ENCODE measurements at regions not wholly inside any gene's neighbourhood (a gene's known extent, or its start where the extent isn't known, plus 50 kb on each side); places are given as distances from the start of the nearest gene placed in this dataset.

DNA sequence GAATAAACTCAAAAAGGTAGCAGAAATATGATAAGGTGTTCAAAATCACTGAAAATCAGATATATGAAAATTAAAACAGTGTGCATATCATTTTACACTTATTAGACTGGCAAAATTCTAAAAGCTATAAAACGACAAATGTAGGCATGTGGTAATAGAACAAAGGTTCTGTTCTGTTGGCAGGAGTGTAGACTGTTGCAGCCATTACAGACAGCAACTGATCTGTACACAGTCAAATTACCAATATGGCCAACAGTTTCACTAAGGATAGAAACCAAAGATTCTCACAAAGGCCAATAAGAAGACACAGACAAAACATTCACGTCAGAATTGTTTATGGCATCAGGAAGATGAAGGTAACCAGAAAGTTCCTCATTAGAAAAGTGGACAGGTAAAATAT, 112.8 kb upstream of the PLS3 start:
- no peaks in the 10 kb centered on the region for H3K36me3 Mint-ChIP-seq
- no peaks in the 10 kb centered on the region for H3K27me3 ChIP-seq (ENCODE audit: control insufficient read depth in 2 of 2, insufficient read depth in 2 of 2, low read length in 2 of 2)
- no peak overlapping the region for H3K27ac ChIP-seq (ENCODE audit: low read depth, low read length)
- H3K4me3 ChIP-seq (ENCODE audit: low read length) = no peak overlapping the region
- H3K27ac Mint-ChIP-seq = no peak overlapping the region
- no peak for ATAC-seq
- H3K27me3 Mint-ChIP-seq = peaks cover 0 to 5% (median 0%) of the 10 kb centered on the region in 5 donors
- DNase-seq = no peak
- no peak overlapping the region for H3K4me3 Mint-ChIP-seq
- H3K9me3 ChIP-seq (ENCODE audit: control insufficient read depth in 2 of 3, low read length in 3 of 3) = no peaks in the 10 kb centered on the region
- CTCF ChIA-PET = no interaction called here
- H3K36me3 ChIP-seq (ENCODE audit: control insufficient read depth in 2 of 3, insufficient read depth in 3 of 3, low read length in 3 of 3) = no peaks in the 10 kb centered on the region
- intact Hi-C loops (cut with micrococcal nuclease) = no loop called here
- H3K4me1 ChIP-seq (ENCODE audit: control insufficient read depth in 2 of 2, insufficient read depth in 2 of 2, low read length in 2 of 2) = no peaks in the 10 kb centered on the region
- peaks cover 0 to 1% (median 0%) of the 10 kb centered on the region in 11 donors for H3K9me3 Mint-ChIP-seq
- POLR2A ChIA-PET = no interaction called here
- no peaks in the 10 kb centered on the region for H3K4me1 Mint-ChIP-seq

DNA sequence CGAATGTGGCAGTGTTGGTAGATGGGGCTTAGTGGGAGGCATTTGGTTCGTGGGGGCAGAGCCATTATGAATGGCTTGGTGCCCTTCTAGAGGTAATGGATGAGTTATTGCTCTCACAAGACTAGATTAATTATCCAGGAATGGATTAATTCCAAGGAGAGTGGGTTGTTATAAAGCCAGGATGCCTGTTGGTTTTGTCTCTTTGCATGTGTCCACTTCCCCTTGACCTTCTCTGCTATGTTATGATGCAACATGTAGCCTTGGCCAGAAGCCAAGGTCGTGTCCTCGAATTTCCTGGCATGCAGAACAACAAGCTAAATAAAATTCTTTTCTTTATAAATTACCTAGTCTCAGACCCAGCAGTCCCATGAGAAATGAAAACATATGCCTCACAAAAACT, 111.2 kb upstream of the PLS3 start:
- no peak overlapping the region for H3K27ac ChIP-seq (ENCODE audit: low read depth, low read length)
- no peaks in the 10 kb centered on the region for H3K36me3 ChIP-seq (ENCODE audit: control insufficient read depth in 2 of 3, insufficient read depth in 3 of 3, low read length in 3 of 3)
- H3K4me1 Mint-ChIP-seq = no peaks in the 10 kb centered on the region
- H3K27me3 Mint-ChIP-seq = peaks cover 0 to under 1% (median 0%) of the 10 kb centered on the region in 5 donors
- no peak overlapping the region for H3K4me3 ChIP-seq (ENCODE audit: low read length)
- ChIA-PET POLR2A (no interaction called here), CTCF (no interaction called here)
- H3K36me3 Mint-ChIP-seq = no peaks in the 10 kb centered on the region
- no peaks in the 10 kb centered on the region for H3K9me3 ChIP-seq (ENCODE audit: control insufficient read depth in 2 of 3, low read length in 3 of 3)
- ATAC-seq (no peak), DNase-seq (no peak)
- peaks cover 0 to 1% (median 0%) of the 10 kb centered on the region in 11 donors for H3K9me3 Mint-ChIP-seq
- no peaks in the 10 kb centered on the region for H3K4me1 ChIP-seq (ENCODE audit: control insufficient read depth in 2 of 2, insufficient read depth in 2 of 2, low read length in 2 of 2)
- no peak overlapping the region for H3K27ac Mint-ChIP-seq
- intact Hi-C loops (cut with micrococcal nuclease) = no loop called here
- no peak overlapping the region for H3K4me3 Mint-ChIP-seq
- no peaks in the 10 kb centered on the region for H3K27me3 ChIP-seq (ENCODE audit: control insufficient read depth in 2 of 2, insufficient read depth in 2 of 2, low read length in 2 of 2)

DNA sequence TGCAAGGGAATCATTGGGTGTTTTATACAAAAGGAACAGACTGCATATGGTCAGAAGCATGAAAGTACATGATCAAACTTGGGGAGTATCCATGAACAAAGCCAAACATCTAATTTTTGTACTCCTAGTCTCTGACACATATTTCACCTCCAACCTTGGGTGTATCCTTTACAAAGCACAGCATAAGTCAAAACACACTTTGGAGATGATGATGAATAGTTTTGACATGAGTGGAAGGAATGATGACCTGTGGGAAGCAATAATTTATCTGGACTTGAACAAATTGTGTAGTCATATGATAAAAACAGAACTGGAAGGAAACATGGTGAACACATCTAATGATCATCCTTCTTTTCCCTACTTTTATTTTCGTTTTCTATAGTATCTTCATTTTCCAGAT, 108.7 kb upstream of the PLS3 start:
- no peaks in the 10 kb centered on the region for H3K36me3 ChIP-seq (ENCODE audit: control insufficient read depth in 2 of 3, insufficient read depth in 3 of 3, low read length in 3 of 3)
- H3K27me3 ChIP-seq (ENCODE audit: control insufficient read depth in 2 of 2, insufficient read depth in 2 of 2, low read length in 2 of 2) = no peaks in the 10 kb centered on the region
- no peak for DNase-seq
- peaks cover 0 to 4% (median 0%) of the 10 kb centered on the region in 11 donors for H3K9me3 Mint-ChIP-seq
- POLR2A ChIA-PET = no interaction called here
- intact Hi-C loops (cut with micrococcal nuclease) = no loop called here
- H3K36me3 Mint-ChIP-seq = no peaks in the 10 kb centered on the region
- no peaks in the 10 kb centered on the region for H3K4me1 Mint-ChIP-seq
- H3K27me3 Mint-ChIP-seq = no peaks in the 10 kb centered on the region
- CTCF ChIA-PET = no interaction called here
- H3K4me1 ChIP-seq (ENCODE audit: control insufficient read depth in 2 of 2, insufficient read depth in 2 of 2, low read length in 2 of 2) = no peaks in the 10 kb centered on the region
- no peak for ATAC-seq
- H3K4me3 Mint-ChIP-seq = no peak overlapping the region
- no peaks in the 10 kb centered on the region for H3K9me3 ChIP-seq (ENCODE audit: control insufficient read depth in 2 of 3, low read length in 3 of 3)
- no peak overlapping the region for H3K27ac Mint-ChIP-seq
- no peak overlapping the region for H3K4me3 ChIP-seq (ENCODE audit: low read length)
- no peak overlapping the region for H3K27ac ChIP-seq (ENCODE audit: low read depth, low read length)

DNA sequence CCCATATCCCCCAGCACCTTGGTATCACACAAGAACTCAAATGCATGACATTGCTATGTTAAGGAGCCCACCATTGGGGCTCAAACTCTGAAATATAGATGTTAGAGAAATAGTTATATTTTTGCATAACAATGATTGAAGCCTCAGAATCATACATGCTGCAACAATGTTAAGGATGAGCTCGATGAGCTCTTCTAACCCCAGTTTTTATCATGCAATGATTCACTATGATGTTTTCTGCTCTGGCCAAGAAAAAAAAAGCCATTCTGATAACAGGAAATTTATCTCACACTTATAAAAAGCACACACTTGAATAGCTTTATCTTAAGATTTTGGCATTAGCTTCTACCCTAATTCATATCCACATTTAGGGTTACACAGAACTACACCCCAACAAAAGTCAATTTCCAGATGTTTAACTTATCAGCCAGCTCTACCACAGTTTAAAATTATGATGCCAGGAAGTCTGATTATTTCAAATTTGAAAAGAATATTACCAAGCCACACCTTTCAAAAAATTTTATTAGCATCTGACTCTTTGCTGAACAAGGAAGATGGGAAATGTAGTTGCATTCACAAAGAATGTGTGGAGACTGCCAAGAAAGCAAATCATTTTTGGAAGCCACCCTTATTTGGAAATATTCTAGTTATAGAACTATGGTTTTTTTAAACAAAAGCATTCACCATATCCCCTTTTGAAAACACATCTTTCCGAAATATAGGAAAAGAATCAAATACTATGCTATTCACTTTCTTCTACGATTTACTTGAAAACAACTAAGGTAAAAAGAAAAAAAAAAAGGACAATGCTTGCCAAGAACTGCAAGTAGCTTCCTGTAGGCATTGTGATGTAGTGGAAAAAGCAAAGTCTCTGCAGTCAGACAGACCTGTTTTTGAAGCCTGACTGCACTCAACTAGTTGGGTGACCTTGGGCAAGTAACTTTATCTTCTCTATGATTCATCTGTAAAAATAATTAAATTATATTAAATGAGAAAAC, 100.8 kb upstream of the PLS3 start:
- H3K4me1 Mint-ChIP-seq = no peaks in the 10 kb centered on the region
- CTCF ChIA-PET = no interaction called here
- intact Hi-C loops (cut with micrococcal nuclease) = no loop called here
- H3K4me3 ChIP-seq (ENCODE audit: low read length) = no peak overlapping the region
- POLR2A ChIA-PET = no interaction called here
- H3K4me3 Mint-ChIP-seq = no peak overlapping the region
- no peaks in the 10 kb centered on the region for H3K36me3 ChIP-seq (ENCODE audit: control insufficient read depth in 2 of 3, insufficient read depth in 3 of 3, low read length in 3 of 3)
- H3K9me3 ChIP-seq (ENCODE audit: control insufficient read depth in 2 of 3, low read length in 3 of 3) = no peaks in the 10 kb centered on the region
- no peaks in the 10 kb centered on the region for H3K4me1 ChIP-seq (ENCODE audit: control insufficient read depth in 2 of 2, insufficient read depth in 2 of 2, low read length in 2 of 2)
- no peaks in the 10 kb centered on the region for H3K27me3 ChIP-seq (ENCODE audit: control insufficient read depth in 2 of 2, insufficient read depth in 2 of 2, low read length in 2 of 2)
- H3K27ac ChIP-seq (ENCODE audit: low read depth, low read length) = no peak overlapping the region
- H3K9me3 Mint-ChIP-seq = peaks cover 0 to 2% (median 0%) of the 10 kb centered on the region in 11 donors
- H3K27me3 Mint-ChIP-seq = no peaks in the 10 kb centered on the region
- H3K36me3 Mint-ChIP-seq = no peaks in the 10 kb centered on the region
- H3K27ac Mint-ChIP-seq = no peak overlapping the region
- DNase-seq (no peak), ATAC-seq (no peak)

DNA sequence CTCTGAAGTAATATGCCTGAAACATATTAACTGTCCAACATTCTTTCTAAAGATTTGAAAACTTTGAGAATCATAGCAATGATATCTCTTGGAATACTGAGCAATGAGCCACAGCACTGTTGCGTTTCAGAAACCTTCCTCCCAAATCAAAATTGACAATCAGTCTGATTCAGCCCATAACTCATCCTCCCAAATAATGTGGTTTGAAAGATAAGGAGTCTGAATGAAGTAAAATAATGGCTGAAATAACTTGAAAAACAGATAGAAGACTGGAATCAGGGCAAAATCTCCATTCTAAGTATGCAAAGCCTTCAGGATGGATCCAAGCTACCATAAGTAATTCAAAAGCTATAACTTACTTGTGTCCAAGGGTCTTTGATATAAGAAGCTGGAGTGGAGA, 98.6 kb upstream of the PLS3 start:
- intact Hi-C loops (cut with micrococcal nuclease) = no loop called here
- no peaks in the 10 kb centered on the region for H3K27me3 ChIP-seq (ENCODE audit: control insufficient read depth in 2 of 2, insufficient read depth in 2 of 2, low read length in 2 of 2)
- no peaks in the 10 kb centered on the region for H3K36me3 ChIP-seq (ENCODE audit: control insufficient read depth in 2 of 3, insufficient read depth in 3 of 3, low read length in 3 of 3)
- no peak overlapping the region for H3K27ac ChIP-seq (ENCODE audit: low read depth, low read length)
- no peaks in the 10 kb centered on the region for H3K4me1 ChIP-seq (ENCODE audit: control insufficient read depth in 2 of 2, insufficient read depth in 2 of 2, low read length in 2 of 2)
- no peak for DNase-seq
- ChIA-PET POLR2A (no interaction called here), CTCF (interaction anchor here (0.6 kb wide), 1 partner anchor 184 kb away, joined by 3 read pairs; no protein-coding TSS in a partner anchor)
- no peak overlapping the region for H3K4me3 ChIP-seq (ENCODE audit: low read length)
- H3K4me1 Mint-ChIP-seq = no peaks in the 10 kb centered on the region
- H3K27ac Mint-ChIP-seq = no peak overlapping the region
- no peak for ATAC-seq
- no peaks in the 10 kb centered on the region for H3K27me3 Mint-ChIP-seq
- H3K4me3 Mint-ChIP-seq = no peak overlapping the region
- H3K9me3 Mint-ChIP-seq = peaks cover 0 to 3% (median 0%) of the 10 kb centered on the region in 11 donors
- no peaks in the 10 kb centered on the region for H3K36me3 Mint-ChIP-seq
- no peaks in the 10 kb centered on the region for H3K9me3 ChIP-seq (ENCODE audit: control insufficient read depth in 2 of 3, low read length in 3 of 3)

DNA sequence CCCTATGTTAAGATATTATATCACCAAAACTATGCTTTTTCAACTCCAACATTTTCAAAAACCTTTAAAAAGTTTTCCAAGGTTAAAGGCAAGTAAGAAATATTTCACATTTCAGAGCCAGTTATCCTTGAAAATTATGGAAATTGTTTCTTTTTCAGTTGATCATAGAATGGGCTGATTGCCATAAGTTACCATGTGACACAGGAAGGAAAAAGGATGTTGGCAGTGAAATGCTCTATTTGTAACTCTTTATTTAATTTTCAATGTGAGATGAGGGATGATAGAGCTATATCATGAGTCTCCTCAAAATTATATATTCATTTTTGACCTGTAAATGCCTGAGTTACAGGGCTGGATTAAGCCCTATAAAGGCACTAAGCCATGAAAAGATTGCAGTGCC, 93.0 kb upstream of the PLS3 start:
- no peaks in the 10 kb centered on the region for H3K36me3 ChIP-seq (ENCODE audit: control insufficient read depth in 2 of 3, insufficient read depth in 3 of 3, low read length in 3 of 3)
- Mint-ChIP-seq H3K9me3 (peaks cover 0 to 3% (median 0%) of the 10 kb centered on the region in 11 donors), H3K4me1 (no peaks in the 10 kb centered on the region), H3K36me3 (no peaks in the 10 kb centered on the region), H3K27ac (no peak overlapping the region), H3K4me3 (no peak overlapping the region), H3K27me3 (no peaks in the 10 kb centered on the region)
- H3K9me3 ChIP-seq (ENCODE audit: control insufficient read depth in 2 of 3, low read length in 3 of 3) = no peaks in the 10 kb centered on the region
- no peak for ATAC-seq
- no peak overlapping the region for H3K27ac ChIP-seq (ENCODE audit: low read depth, low read length)
- H3K4me3 ChIP-seq (ENCODE audit: low read length) = no peak overlapping the region
- POLR2A ChIA-PET = no interaction called here
- DNase-seq = no peak
- H3K27me3 ChIP-seq (ENCODE audit: control insufficient read depth in 2 of 2, insufficient read depth in 2 of 2, low read length in 2 of 2) = no peaks in the 10 kb centered on the region
- intact Hi-C loops (cut with micrococcal nuclease) = no loop called here
- H3K4me1 ChIP-seq (ENCODE audit: control insufficient read depth in 2 of 2, insufficient read depth in 2 of 2, low read length in 2 of 2) = no peaks in the 10 kb centered on the region
- CTCF ChIA-PET = no interaction called here

DNA sequence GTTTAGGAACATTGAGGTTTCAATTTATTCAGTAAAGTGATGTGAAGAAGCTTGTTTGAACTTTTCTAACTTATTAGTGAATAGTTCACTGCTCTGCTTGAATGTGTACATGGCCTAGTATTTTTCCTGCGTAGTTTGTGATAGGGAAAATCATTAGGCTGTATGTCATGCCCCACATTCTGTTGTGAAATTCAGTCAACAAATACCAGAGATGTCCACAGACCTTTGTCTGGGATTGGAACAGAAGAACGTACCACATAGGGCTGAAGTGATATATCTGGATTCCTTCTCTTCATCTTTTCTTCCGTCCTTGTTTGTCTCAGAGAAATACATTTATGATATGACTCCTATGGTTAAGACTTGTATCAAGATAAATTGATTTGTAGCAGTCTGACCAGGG, 88.8 kb upstream of the PLS3 start:
- Histone ChIP-seq H3K27ac (ENCODE audit: low read depth, low read length) (no peak overlapping the region), H3K9me3 (ENCODE audit: control insufficient read depth in 2 of 3, low read length in 3 of 3) (no peaks in the 10 kb centered on the region), H3K4me1 (ENCODE audit: control insufficient read depth in 2 of 2, insufficient read depth in 2 of 2, low read length in 2 of 2) (no peaks in the 10 kb centered on the region), H3K4me3 (ENCODE audit: low read length) (no peak overlapping the region), H3K36me3 (ENCODE audit: control insufficient read depth in 2 of 3, insufficient read depth in 3 of 3, low read length in 3 of 3) (no peaks in the 10 kb centered on the region), H3K27me3 (ENCODE audit: control insufficient read depth in 2 of 2, insufficient read depth in 2 of 2, low read length in 2 of 2) (no peaks in the 10 kb centered on the region)
- Mint-ChIP-seq H3K4me1 (no peaks in the 10 kb centered on the region), H3K27me3 (no peaks in the 10 kb centered on the region), H3K9me3 (no peaks in the 10 kb centered on the region), H3K27ac (no peak overlapping the region), H3K4me3 (no peak overlapping the region), H3K36me3 (no peaks in the 10 kb centered on the region)
- ATAC-seq (no peak), DNase-seq (no peak)
- intact Hi-C loops (cut with micrococcal nuclease) = no loop called here
- CTCF ChIA-PET = no interaction called here
- POLR2A ChIA-PET = no interaction called here
